Left forelimb (tissue), 1 donor: ENCODE measurements at regions not wholly inside any gene's neighbourhood (a gene's known extent, or its start where the extent isn't known, plus 50 kb on each side); places are given as distances from the start of the nearest gene placed in this dataset.
"Not testable (repeated sequence)": the region's sequence is repeated elsewhere in the genome, so short reads cannot be mapped to it uniquely, and the experiment has no call there.

ENCODE experiments used
- DNase-seq: peaks from one replicate; pipeline ENCODE4 v3.0.0-alpha.2; 2018; ENCODE audit warnings: low spot score

DNA sequence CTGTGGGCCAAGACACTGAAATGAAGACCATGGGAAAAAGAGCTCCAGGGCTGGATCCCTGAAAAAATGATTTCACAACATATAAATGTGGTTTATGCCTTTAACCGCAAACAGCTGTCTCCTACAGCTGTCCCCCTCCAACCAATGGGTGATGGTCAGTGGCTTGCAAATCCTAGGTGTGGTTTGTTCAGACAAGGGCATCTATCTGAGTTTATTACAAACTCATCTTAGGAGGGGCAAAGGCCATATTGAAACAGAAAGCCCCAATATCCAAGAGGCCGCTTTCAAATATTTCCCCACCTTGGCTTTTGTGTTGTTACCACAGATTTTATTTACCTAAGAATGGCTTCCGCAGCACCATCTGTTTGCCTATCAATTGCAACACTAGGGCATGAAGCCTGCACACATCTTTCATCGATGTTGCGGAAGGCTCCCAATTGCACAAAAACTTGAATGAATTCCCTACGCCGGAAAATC is 503.6 kb upstream of the AMELY start:
- no peak for DNase-seq

DNA sequence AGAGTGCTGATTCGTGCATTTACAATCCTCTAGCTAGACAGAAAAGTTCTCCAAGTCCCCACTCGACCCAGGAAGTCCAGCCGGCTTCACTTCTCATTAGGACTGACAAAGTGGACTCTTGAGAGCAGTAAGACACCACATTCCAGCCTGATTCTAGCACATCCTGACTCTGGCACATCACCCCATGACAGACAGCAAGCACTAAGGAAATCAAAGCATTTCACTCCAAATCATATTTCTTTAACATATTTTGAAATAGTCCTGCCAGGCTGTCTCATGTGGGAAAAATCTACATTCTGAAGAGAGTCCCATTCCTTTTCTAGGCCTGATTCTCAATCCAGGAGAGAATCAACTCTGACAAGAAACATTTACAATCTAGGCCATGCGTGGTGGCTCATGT is 478.5 kb upstream of the AMELY start:
- DNase-seq, result no peak

DNA sequence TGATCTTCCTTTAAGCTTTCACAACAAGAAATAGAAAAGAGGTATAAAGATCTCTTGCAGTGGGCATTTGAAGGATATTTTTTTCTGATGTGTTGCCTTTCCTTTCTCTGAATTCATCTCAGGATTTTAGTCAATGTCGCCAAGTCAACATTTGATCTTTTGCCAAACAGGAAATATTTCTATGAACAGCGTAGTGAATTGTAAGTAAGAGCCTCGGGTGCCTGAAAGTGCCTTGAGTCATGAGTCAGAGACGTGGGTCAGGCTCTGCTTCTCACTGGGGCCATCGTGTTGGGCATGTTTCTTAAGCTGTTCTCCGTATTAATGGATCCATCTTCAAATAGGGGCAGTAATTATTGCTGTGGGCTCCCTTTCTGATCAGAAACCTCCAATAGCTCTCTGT is 471.4 kb upstream of the AMELY start:
- no peak for DNase-seq

- no peak for DNase-seq
Measured at GRCh38 chrY:7377091-7377490, 465.5 kb upstream of the AMELY start.

DNA sequence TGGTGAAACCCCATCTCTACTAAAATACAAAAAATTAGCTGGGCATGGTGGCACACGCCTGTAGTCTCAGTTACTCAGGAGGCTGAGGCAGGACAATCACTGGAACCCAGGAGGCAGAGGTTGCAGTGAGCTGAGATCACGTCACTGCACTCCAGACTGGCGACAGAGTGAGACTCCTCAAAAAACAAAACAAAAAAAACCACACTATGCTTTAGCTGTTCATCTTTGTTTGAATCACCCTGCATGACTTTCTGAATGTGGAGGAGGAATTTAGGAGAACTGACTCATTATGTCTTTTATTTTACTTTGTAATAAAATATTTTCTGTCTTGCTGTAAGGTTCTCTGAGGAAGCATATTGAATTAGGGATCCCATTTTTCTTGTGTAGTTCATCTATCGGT is 462.9 kb upstream of the AMELY start:
- DNase-seq, result not testable (repeated sequence)

DNA sequence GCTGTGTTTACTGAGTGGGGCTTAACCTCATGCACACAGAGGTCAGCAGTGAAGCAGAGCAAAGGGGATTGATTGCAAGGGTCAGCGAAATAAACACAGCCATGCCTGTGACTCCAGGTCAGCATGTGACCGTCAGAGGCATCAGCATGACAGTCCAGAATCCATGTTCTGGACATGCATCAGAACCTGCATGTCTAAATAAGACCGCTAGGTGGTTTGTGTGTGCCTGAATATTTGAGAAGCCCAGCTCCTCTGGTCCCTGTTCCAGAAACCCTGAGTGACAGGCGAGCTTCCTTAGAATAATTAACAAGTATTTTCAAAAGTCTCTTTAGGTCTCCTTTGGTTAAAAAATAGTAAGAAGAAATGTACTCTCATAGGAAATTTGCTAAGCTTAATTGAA is 460.4 kb upstream of the AMELY start:
- not testable (repeated sequence) for DNase-seq

DNA sequence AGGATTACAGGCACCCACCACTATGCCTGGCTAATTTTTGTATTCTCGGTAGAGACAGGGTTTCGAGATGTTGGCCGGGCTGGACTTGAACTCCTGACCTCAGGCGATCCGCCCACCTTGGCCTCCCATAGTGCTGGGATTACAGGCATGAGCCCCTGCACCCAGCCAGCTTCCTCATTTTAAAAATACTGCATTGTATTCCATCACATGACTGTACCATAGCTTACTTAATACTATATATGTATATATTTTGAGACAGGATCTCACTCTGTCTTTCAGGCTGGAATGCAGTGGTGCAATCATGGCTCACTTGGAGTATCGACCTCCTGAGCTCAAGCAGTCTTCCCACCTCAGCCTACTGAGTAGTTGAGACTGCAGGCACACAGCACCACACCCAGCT is 459.5 kb upstream of the AMELY start:
- DNase-seq, result not testable (repeated sequence)

DNA sequence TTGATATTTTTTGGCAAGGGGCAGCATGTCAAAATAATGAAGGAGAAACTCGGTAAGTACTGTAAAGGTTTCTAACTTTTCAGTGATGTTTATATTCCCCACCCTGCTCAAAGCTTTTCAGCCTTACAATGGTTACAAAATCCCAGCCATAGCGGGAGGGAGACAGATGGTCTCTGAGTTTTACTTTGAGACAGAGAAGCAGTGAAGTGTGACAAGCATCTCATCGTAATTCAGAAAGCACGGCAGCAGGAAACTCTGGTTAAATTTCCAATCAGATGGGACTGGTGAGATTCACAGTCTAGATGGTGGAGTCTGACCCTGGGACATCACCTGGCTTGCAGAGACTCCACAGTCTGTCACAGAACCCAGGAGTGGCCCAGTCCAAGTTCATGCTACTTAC is 448.0 kb upstream of the AMELY start:
- DNase-seq, result no peak

- DNase-seq, result no peak
Measured at GRCh38 chrY:7358103-7358752, 446.7 kb upstream of the AMELY start.

DNA sequence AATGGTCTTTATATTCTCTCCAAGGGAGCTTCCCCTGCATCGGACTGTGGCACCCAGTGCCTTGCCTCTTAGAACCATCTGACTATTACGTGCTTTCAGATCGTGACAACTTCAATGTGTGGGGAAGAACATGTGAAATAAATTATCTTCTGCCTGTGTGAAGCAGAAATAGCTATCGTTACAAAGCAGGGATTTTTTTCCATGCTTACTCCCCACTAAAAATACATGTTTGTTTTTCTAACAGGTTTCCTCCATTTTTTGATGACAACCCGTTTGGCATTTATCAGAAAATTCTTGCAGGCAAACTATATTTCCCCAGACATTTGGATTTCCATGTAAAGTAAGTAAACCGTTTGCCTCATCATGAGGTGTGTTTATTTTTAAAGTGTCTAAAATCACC is 444.3 kb upstream of the AMELY start:
- not testable (repeated sequence) for DNase-seq

- DNase-seq, result no peak
Measured at GRCh38 chrY:7344661-7345060, 433.1 kb upstream of the AMELY start.

- DNase-seq, result no peak
Measured at GRCh38 chrY:7343261-7343660, 431.7 kb upstream of the AMELY start.

DNA sequence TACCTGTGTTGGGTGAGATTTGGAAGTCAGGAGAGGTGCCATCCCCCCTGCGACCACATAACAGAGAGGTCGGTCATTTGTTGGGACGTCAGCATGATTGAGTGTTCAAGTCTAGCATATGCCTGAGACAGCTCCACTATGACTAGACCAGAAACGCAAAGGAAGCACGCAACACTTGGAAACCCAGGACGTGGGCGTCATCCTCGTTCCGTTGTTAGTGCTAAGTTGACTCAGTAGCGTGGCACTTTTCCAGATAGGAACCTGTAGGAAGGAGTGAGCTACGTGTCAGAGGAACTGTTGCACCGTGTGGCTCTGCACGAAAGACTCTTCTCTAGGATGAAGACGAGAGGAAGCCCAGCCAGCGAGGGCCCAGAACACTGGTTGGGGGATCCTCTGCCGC is 431.2 kb upstream of the AMELY start:
- DNase-seq, result not testable (repeated sequence)

DNA sequence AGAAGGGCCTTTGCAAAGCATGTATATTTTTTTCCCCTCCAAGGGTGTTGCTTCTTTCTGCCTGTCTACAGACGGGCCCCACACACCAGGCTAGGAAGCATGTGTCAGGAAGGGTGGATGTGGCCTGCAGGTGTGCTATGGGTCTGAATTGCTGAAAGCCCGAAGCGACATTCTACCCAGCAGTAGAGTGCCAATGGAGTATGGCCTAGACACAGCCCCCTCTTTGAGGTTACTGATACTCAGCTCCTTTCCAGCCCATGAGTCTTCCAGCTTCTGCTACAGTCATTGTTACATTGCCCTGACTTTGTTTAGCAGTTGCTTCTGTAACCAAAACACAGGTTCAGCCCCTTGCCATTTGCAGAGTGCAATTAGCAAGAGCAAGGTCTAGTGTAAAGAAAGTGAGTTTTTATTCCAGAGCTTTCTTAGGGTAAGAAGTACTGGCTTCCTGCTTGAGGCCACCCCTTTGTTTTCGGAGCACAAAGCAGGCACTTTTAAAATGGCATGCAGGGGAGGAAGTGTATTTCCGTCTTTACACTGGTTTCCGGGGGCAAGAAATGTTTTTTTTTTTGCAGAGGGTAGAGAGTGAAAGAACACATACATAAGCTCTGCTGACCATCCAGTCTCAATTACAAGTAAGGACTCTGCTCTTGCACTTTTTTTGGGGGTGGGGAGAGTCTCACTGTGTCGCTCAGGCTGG is 428.0 kb upstream of the AMELY start:
- no peak for DNase-seq

DNA sequence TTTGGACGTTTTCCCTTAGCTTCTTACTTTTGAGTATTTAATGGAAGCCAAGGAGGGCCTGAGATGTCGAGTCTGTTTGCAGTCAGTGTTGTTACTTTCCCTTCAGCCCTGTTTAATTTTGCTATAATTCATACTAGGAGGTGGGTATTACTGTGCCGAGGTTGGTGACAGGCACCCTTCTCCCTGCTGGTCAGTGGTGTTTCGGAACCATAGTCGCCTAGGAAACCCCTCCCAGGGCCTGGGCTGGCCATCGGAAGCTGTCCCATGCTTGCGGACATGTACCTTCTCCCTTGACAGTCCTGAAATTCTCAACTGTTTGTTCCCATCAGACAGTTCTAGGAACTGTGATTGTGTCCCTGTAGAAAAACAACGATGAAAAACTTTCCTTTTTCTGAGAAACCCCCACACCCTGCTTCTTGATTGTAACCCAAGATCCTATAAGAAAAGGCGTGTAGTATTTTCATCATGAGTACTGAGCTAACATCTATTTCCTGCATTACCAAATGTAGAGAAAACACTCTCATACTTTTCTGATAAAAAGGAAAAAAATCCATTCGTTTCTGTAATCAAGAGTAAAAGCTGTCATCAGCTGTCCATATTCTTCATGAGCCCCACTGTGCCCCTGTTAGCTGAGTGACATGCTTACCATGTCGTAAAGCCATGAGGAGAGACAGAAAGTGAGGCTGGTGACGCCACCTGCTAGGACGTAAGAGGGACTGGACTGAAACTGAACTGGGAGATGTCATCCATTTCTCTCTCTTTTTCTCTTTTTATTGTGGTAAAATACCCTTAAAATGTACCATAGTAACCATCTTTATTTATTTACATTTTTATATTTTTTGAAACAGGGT is 424.7 kb upstream of the AMELY start:
- no peak for DNase-seq

DNA sequence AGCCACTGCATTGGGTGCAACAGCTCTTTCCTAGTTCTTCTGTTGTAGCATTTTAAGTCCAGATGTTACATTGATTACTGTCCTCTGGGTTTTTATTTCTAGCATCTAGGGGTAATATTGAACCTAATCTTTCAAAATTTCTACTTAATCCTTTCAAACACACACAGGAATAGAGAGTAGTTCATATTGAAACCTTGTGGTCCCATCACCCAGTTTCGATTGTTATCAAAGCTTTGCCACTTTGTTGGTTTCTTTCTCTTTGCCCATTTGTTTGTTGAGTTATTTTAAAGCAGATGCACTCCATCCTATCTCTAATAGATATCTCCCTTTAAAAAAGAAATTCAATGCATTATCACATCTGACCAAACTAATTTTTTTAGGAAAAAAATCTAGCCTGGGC is 422.9 kb upstream of the AMELY start:
- no peak for DNase-seq

DNA sequence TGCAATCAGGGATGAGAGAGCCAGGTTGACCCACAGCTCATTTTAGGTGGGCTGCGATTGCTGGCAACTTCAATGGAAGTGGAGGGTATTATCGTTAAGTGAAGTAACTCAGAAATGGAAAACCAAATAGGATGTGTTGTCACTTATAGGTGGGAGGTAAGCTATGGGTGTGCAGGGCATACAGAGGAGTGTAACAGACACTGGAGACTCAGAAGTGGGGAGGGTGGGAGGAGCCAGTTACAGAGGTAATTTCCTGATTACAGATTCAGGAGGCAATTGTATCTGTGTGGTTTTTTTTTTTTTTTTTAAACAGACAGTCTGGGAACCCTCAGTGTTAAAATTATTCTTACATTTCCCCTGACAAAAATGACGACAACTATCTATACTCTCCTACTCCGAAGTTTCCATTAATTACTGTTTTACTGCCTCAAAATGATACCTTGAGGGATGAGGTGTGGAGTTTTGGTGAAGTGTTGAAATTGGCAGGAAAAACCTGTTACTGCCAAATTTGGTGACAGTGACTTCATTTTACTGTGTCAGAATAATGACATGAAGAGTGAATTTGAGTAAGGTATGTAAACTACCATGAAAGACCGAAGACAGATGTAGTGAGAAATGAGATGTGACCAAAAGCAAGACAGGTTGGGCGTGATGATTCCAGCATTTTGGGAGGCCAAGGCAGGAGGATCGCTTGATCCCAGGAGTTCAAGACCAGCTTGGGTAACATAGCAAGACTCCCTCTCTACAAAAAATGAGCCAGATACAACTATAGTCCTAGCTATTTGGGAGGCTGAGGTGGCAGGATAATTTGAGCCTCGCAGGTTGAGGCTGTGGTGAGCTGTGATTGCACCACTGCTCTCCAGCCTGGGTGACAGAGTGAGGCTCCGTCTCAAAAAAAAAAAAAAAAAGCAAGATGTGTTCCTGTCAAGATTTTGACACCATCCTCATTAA is 415.0 kb upstream of the AMELY start:
- DNase-seq, result no peak

- DNase-seq, result no peak
Measured at GRCh38 chrY:7325531-7325930, 414.0 kb upstream of the AMELY start.

DNA sequence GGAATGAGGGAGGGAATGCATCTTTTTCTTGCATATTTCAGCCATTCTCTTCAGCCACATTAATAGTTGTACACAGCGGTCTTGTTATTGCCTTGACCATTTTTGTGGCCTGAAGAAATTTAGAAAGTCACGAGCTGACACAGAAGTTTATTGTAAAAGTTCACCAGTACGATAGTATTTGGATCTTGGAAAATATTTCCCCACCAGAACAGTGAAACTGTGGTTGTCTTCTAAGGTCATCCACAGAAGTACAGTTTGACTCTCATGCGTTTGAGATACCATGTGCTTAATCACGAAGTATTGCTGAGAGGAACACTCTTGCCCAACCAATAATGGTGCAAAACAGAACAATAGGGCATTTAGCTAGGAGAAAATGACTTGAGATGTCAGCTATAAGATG is 409.2 kb upstream of the AMELY start:
- no peak for DNase-seq

GRCh38 chrY:7320171-7320570 is 408.6 kb upstream of the AMELY start:
- DNase-seq, result not testable (repeated sequence)

DNA sequence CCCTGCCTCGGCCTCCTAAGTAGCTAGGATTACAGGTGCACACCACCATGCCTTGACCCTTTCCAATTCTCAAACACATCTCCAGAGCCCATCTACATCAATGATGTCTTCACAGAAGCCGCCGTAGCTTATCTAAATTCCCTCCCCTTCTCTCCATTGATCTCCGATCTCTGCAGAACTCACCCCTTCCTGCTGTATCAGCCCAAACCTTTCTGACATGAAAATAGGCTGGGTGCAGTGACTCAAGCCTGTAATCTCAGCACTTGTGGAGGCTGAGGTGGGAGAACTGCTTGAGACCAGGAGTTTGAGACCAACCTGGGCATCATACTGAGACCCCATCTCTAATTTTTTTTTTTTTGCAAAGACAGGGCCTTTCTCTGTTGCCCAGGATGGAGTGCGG is 406.6 kb upstream of the AMELY start:
- no peak for DNase-seq

DNA sequence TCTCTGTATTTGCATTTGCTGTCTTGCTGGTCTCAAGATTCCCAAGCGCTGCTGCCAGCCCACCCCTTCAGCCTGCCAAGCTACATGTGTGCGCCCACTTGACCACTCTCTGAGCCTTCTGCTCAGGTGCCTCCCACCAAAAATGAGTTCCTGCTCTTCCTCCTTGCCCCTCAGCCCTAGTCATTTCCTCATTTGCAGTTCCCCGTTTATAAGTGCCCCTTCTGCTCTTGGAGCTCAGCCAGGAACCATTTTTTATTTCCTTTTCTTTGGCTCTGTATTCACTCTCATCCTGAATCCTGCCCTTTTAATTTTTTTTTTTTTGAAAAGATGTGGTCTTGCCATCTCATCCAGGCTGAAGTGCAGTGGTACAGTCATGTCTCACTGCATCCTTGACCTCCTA is 406.0 kb upstream of the AMELY start:
- no peak for DNase-seq
